Suprapubic skin (tissue), 4 donors: ENCODE measurements at regions not wholly inside any gene's neighbourhood (a gene's known extent, or its start where the extent isn't known, plus 50 kb on each side); places are given as distances from the start of the nearest gene placed in this dataset.

Experiments
- CTCF ChIP-seq, 2 donors: fragments of 200-600 bp in 1 of 2; fragments of 450-650 bp in 1 of 2; sonication (generic) in 1 of 2; IDR thresholded peaks; one replicate each; pipeline ENCODE4 v1.5.1; 2016 to 2019; ENCODE audit warnings: antibody characterized with exemption in 2 of 2, mild to moderate bottlenecking in 1 of 2, moderate library complexity in 1 of 2
- POLR2A ChIP-seq, 2 donors: fragments of 450-650 bp; IDR thresholded peaks; one replicate each; pipeline ENCODE4 v1.6.1; 2017; ENCODE audit warnings: antibody characterized with exemption in 2 of 2, mild to moderate bottlenecking in 2 of 2, moderate library complexity in 2 of 2
- POLR2AphosphoS5 ChIP-seq, 3 donors: sonication (generic); formaldehyde crosslinking; IDR thresholded peaks; one replicate each; pipeline ENCODE4 v1.6.1; 2017; ENCODE audit warnings: antibody characterized with exemption in 3 of 3

- TF ChIP-seq POLR2A (IDR thresholded peaks at IDR 0.05) (no peak), CTCF (IDR thresholded peaks at IDR 0.05) (no peak), POLR2AphosphoS5 (IDR thresholded peaks at IDR 0.05) (no peak)
Measured at GRCh38 chr6:56831334-56831733, 123.6 kb upstream of the BEND6 start.
